PC-3 (cell line): ENCODE measurements at regions not wholly inside any gene's neighbourhood (a gene's known extent, or its start where the extent isn't known, plus 50 kb on each side); places are given as distances from the start of the nearest gene placed in this dataset.

Experiments
- ATAC-seq: fragments of 200-7000 bp; cut with Tn5 transposase; 2 replicates; pipeline ENCODE4 v1.9.1; 2020; ENCODE audit warnings: mild to moderate bottlenecking, moderate library complexity
- BruUV-seq: library from RNA; stranded (reverse); fragments of 400-500 nt; replicated peaks from 2 replicates; lab custom pipeline; 2021; lab: Mats Ljungman, UMichigan
- CTCF ChIA-PET: fragments of 300-600 bp; sonication (Branson Sonifier 250); formaldehyde crosslinking; loops from one replicate; lab custom pipeline; 2022; ENCODE audit warnings: antibody characterized with exemption; lab: Charles Lee
- POLR2A ChIA-PET: fragments of 300-600 bp; sonication (Branson Sonifier 250); formaldehyde crosslinking; loops from one replicate; lab custom pipeline; 2022; ENCODE audit warnings: antibody characterized with exemption; ENCODE audit not compliant: unreplicated experiment; lab: Charles Lee
- DNase-seq: peaks from one replicate; pipeline ENCODE4 v3.0.0-alpha.2; 2015
- H2AFZ ChIP-seq: fragments of 300-600 bp; sonication (generic); 2 replicates; pipeline ENCODE4 v1.6.0; 2016; ENCODE audit warnings: antibody characterized with exemption, low read length
- H3F3A ChIP-seq: fragments of 300-600 bp; sonication (generic); one replicate; pipeline ENCODE4 v1.6.0; 2017; ENCODE audit warnings: antibody characterized with exemption, low read length, control low read depth, mild to moderate bottlenecking; ENCODE audit not compliant: unreplicated experiment
- H3K27ac ChIP-seq: fragments of 300-600 bp; sonication (generic); 2 replicates; pipeline ENCODE4 v1.5.1; 2016; ENCODE audit warnings: mild to moderate bottlenecking, low read length
- H3K27me3 ChIP-seq: fragments of 300-600 bp; sonication (generic); 2 replicates; pipeline ENCODE4 v1.6.1; 2016; ENCODE audit warnings: low read length, mixed read lengths
- H3K36me3 ChIP-seq: fragments of 300-600 bp; sonication (generic); 2 replicates; pipeline ENCODE4 v1.6.1; 2016; ENCODE audit warnings: low read depth, mixed run types, low read length, mixed read lengths
- H3K4me1 ChIP-seq: fragments of 300-600 bp; sonication (generic); 2 replicates; pipeline ENCODE4 v1.5.1; 2016; ENCODE audit warnings: low read length; ENCODE audit not compliant: insufficient read depth
- H3K4me2 ChIP-seq: fragments of 300-600 bp; sonication (generic); 2 replicates; pipeline ENCODE4 v1.6.0; 2016; ENCODE audit warnings: low read length
- H3K4me3 ChIP-seq: fragments of 300-600 bp; sonication (generic); 2 replicates; pipeline ENCODE4 v1.5.1; 2016; ENCODE audit warnings: mild to moderate bottlenecking, low read length, mixed read lengths
- H3K79me2 ChIP-seq: fragments of 300-600 bp; sonication (generic); 2 replicates; pipeline ENCODE4 v1.6.1; 2017; ENCODE audit warnings: low read length, mixed read lengths
- H3K9ac ChIP-seq: fragments of 300-600 bp; sonication (generic); 2 replicates; pipeline ENCODE4 v1.6.0; 2016; ENCODE audit warnings: mild to moderate bottlenecking, low read length
- H3K9me2 ChIP-seq: fragments of 300-600 bp; sonication (generic); replicated peaks from 2 replicates; pipeline ENCODE4 v1.6.1; 2016; ENCODE audit warnings: mixed run types, low read length, mixed read lengths
- H3K9me3 ChIP-seq: fragments of 300-600 bp; sonication (generic); 2 replicates; pipeline ENCODE4 v1.6.1; 2016; ENCODE audit warnings: low read length, mixed read lengths
- H4K20me1 ChIP-seq: fragments of 300-600 bp; sonication (generic); 2 replicates; pipeline ENCODE4 v1.6.1; 2016; ENCODE audit warnings: low read length, mixed read lengths
- CTCF ChIP-seq: fragments of 300-600 bp; sonication (generic); conservative IDR thresholded peaks from 2 replicates; pipeline ENCODE4 v1.5.1; 2017; ENCODE audit warnings: antibody characterized with exemption, low read depth, mild to moderate bottlenecking, low read length
- EZH2 ChIP-seq: fragments of 300-600 bp; sonication (generic); IDR thresholded peaks from one replicate; pipeline ENCODE4 v1.6.1; 2017; ENCODE audit warnings: antibody characterized with exemption, mild to moderate bottlenecking, low read length; ENCODE audit not compliant: unreplicated experiment
- EZH2phosphoT487 ChIP-seq: fragments of 300-600 bp; sonication (generic); IDR thresholded peaks from 2 replicates; pipeline ENCODE4 v1.6.1; 2018; ENCODE audit warnings: mild to moderate bottlenecking, antibody characterized with exemption, low read length, borderline replicate concordance
- intact Hi-C: fragments of 100-400 bp; cut with micrococcal nuclease; formaldehyde crosslinking; loops from 2 replicates; pipeline ENCODE4 v1.9.0; 2023

DNA sequence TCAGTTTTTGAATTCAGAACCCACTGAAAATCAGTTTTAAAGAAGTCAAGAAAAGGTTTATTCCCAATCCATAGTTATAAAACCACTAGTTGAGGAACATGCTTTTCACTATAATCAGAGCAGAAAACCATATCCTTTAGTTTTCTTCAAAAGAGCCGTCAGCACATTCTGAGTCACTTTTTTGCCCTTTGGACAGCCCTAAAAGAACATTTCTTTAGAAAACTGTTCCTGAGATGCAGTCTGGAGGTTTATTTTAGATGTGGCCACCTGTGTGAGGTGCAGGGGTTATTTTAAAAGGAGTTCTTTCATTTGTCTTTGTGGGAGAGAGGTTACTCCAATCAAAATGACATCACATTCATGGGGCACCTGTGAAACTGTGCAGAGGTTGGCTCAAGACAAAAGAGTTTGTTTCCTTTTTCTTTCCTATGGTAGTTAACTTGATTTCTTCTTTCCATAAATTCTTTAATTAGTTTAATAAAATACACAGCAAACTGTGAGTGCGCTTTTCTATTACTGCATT lies 221.6 kb upstream of the RPS23 start:
- Histone ChIP-seq H3K27ac (no peak overlapping the region), H3K9ac (no peak overlapping the region), H3K9me3 (no peaks in the 10 kb centered on the region), H4K20me1 (no peaks in the 10 kb centered on the region), H3K4me1 (no peaks in the 10 kb centered on the region), H3K27me3 (no peaks in the 10 kb centered on the region), H3K4me3 (no peak overlapping the region), H3F3A (no peaks in the 10 kb centered on the region), H3K79me2 (no peaks in the 10 kb centered on the region), H2AFZ (no peak overlapping the region), H3K36me3 (no peaks in the 10 kb centered on the region), H3K9me2 (no peaks in the 10 kb centered on the region), H3K4me2 (no peak overlapping the region)
- BruUV-seq = no TSS peak
- ATAC-seq (no peak), DNase-seq (no peak)
- intact Hi-C loops = no loop called here
- TF ChIP-seq EZH2phosphoT487 = no peak
- TF ChIP-seq EZH2 = no peak
- POLR2A ChIA-PET = no interaction called here
- CTCF ChIA-PET = interaction anchor here (0.6 kb wide), 2 partner anchors 46 to 1108 kb away, joined by 3 read pairs; no protein-coding TSS in a partner anchor

DNA sequence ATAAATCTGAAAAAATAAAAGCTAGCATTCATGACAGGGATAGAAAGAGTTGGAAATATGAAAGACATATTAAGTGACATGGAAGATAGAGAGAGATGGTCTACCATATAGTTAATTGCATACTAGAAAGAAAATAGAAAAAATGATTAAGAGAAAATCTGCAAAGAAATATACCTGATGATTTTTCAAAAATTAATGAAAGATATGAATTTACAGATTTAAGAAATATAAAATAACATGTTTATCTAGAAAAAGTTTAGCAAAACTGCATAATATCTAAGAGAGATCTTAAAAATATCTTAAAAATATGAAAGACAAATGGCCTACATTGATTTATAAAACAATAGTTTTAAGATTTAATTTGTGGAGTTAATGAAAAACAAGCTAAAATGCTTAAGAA lies 219.1 kb upstream of the RPS23 start:
- H3F3A ChIP-seq = no peaks in the 10 kb centered on the region
- no peak overlapping the region for H2AFZ ChIP-seq
- intact Hi-C loops = no loop called here
- H3K4me1 ChIP-seq = no peaks in the 10 kb centered on the region
- ATAC-seq (no peak), DNase-seq (no peak)
- POLR2A ChIA-PET = no interaction called here
- BruUV-seq = no TSS peak
- H3K36me3 ChIP-seq = no peaks in the 10 kb centered on the region
- H3K9me3 ChIP-seq = no peaks in the 10 kb centered on the region
- H4K20me1 ChIP-seq = no peaks in the 10 kb centered on the region
- TF ChIP-seq CTCF = no peak
- no peak for TF ChIP-seq EZH2phosphoT487
- no peak overlapping the region for H3K4me3 ChIP-seq
- H3K27me3 ChIP-seq = no peaks in the 10 kb centered on the region
- no peaks in the 10 kb centered on the region for H3K9me2 ChIP-seq
- H3K9ac ChIP-seq = no peak overlapping the region
- H3K27ac ChIP-seq = no peak overlapping the region
- no peaks in the 10 kb centered on the region for H3K79me2 ChIP-seq
- no peak overlapping the region for H3K4me2 ChIP-seq
- CTCF ChIA-PET = no interaction called here

GRCh38 chr5:82494942-82495341 lies 216.8 kb upstream of the RPS23 start:
- ChIA-PET CTCF (interaction anchor here (0.7 kb wide), 1 partner anchor 488 kb away, joined by 4 read pairs; no protein-coding TSS in a partner anchor), POLR2A (no interaction called here)
- Histone ChIP-seq H3K4me1 (no peaks in the 10 kb centered on the region), H3K9me2 (no peaks in the 10 kb centered on the region), H4K20me1 (no peaks in the 10 kb centered on the region), H3K36me3 (no peaks in the 10 kb centered on the region), H3K27ac (no peak overlapping the region), H3K27me3 (no peaks in the 10 kb centered on the region), H3K4me2 (no peak overlapping the region), H3K79me2 (no peaks in the 10 kb centered on the region), H3K9me3 (no peaks in the 10 kb centered on the region), H2AFZ (no peak overlapping the region), H3K9ac (no peak overlapping the region), H3K4me3 (no peak overlapping the region), H3F3A (no peaks in the 10 kb centered on the region)
- ATAC-seq (no peak), DNase-seq (peak; percentile 19)
- TF ChIP-seq EZH2phosphoT487 (no peak), CTCF (peak; percentile 56)
- no TSS peak for BruUV-seq
- intact Hi-C loops = no loop called here
